ENCODE measurements at regions not wholly inside any gene's neighbourhood (a gene's known extent, or its start where the extent isn't known, plus 50 kb on each side); places are given as distances from the start of the nearest gene placed in this dataset.

DNA sequence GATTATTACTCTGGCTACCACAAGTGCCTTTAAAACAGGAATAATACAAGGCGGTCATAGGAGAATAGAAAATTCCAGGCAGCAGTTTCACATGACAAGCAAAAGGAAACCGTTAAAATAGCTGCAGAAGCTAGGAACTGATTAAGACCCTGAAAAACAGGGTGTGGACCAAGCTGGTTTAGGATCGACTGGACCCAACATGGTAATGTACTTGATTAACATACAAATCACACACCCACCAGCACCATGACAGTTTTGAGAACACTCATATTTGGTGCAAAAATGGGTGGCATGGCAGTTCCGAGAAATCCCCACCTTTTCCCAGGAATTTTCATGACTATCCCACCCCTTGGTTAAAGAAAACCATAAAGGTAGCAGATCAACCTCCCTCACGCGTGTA is 51.9 kb upstream of the TMEM163 start:
- Histone ChIP-seq H3K4me1 (peaks cover 3% of the 10 kb centered on the region; the same call in 1 of the 2 replicates), H3K27me3 (replicated peaks; ENCODE audit: control insufficient read depth, insufficient read depth, low read length) (no peaks in the 10 kb centered on the region), H3K36me3 (ENCODE audit: control insufficient read depth, insufficient read depth, low read length) (no peaks in the 10 kb centered on the region), H3K4me3 (ENCODE audit: low read depth, low read length) (no peak overlapping the region), H3K9me3 (no peaks in the 10 kb centered on the region)
- no peak for DNase-seq
- ChIA-PET POLR2A (no interaction called here), CTCF (no interaction called here)
- no peaks in the 10 kb centered on the region for H3K9me3 Mint-ChIP-seq (ENCODE audit: unreplicated experiment)
- H3K4me1 Mint-ChIP-seq (ENCODE audit: low read depth, unreplicated experiment), result no peaks in the 10 kb centered on the region
- BruUV-seq (replicated peaks), result no TSS peak
- TF ChIP-seq, protein P1, sequence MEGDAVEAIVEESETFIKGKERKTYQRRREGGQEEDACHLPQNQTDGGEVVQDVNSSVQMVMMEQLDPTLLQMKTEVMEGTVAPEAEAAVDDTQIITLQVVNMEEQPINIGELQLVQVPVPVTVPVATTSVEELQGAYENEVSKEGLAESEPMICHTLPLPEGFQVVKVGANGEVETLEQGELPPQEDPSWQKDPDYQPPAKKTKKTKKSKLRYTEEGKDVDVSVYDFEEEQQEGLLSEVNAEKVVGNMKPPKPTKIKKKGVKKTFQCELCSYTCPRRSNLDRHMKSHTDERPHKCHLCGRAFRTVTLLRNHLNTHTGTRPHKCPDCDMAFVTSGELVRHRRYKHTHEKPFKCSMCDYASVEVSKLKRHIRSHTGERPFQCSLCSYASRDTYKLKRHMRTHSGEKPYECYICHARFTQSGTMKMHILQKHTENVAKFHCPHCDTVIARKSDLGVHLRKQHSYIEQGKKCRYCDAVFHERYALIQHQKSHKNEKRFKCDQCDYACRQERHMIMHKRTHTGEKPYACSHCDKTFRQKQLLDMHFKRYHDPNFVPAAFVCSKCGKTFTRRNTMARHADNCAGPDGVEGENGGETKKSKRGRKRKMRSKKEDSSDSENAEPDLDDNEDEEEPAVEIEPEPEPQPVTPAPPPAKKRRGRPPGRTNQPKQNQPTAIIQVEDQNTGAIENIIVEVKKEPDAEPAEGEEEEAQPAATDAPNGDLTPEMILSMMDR (IDR thresholded peaks at IDR 0.05; ENCODE audit: insufficient read depth in 1 of 2, low read depth in 1 of 2, low read length in 1 of 2, severe bottlenecking in 1 of 2, unreplicated experiment in 1 of 2), result no peak
- H3K27ac Mint-ChIP-seq (ENCODE audit: unreplicated experiment), result no peak overlapping the region
- H3K27me3 Mint-ChIP-seq (ENCODE audit: insufficient read depth, unreplicated experiment), result no peaks in the 10 kb centered on the region
- intact Hi-C loops (cut with micrococcal nuclease; ENCODE audit: unreplicated experiment), result no loop called here
- H3K36me3 Mint-ChIP-seq (ENCODE audit: insufficient read depth, unreplicated experiment), result no peaks in the 10 kb centered on the region
- no peak overlapping the region for H3K4me3 Mint-ChIP-seq (ENCODE audit: unreplicated experiment)

DNA sequence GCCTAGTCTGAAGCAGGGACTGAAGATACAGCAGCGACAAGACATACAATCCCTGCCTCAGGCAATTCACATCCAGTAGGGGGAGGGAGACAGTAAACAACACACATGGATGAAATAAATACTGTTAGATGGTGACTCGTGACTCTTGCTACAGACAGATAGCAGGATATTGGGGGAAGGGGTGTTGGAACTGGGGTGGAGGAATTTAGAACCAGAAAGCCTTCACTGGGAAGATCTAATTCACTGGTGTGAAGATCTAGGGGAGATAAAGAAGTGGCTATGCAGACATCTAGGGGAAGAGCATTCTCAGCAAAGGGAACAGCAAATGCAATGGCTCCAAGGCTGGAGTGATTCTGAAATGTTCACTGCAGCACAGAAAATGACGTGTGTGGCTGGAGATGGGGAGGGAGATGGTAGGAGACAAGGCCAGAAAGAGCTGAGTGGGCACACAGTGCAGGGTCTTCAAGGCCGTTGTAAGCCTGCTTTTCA is 52.6 kb upstream of the TMEM163 start:
- no peak for DNase-seq
- intact Hi-C loops (cut with micrococcal nuclease; ENCODE audit: unreplicated experiment), result no loop called here
- no peak overlapping the region for H3K4me3 ChIP-seq (ENCODE audit: low read depth, low read length)
- no peaks in the 10 kb centered on the region for H3K36me3 ChIP-seq (ENCODE audit: control insufficient read depth, insufficient read depth, low read length)
- ChIA-PET POLR2A (no interaction called here), CTCF (no interaction called here)
- TF ChIP-seq, protein P1 (IDR thresholded peaks at IDR 0.05; ENCODE audit: insufficient read depth in 1 of 2, low read depth in 1 of 2, low read length in 1 of 2, severe bottlenecking in 1 of 2, unreplicated experiment in 1 of 2), result peak in 1 of 2 experiments; percentile 13
- H3K4me1 Mint-ChIP-seq (ENCODE audit: low read depth, unreplicated experiment), result no peaks in the 10 kb centered on the region
- no peak overlapping the region for H3K4me3 Mint-ChIP-seq (ENCODE audit: unreplicated experiment)
- no peaks in the 10 kb centered on the region for H3K9me3 Mint-ChIP-seq (ENCODE audit: unreplicated experiment)
- no peaks in the 10 kb centered on the region for H3K9me3 ChIP-seq
- BruUV-seq (replicated peaks), result no TSS peak
- peaks cover 3% of the 10 kb centered on the region; the same call in 1 of the 2 replicates for H3K4me1 ChIP-seq
- H3K27me3 Mint-ChIP-seq (ENCODE audit: insufficient read depth, unreplicated experiment), result no peaks in the 10 kb centered on the region
- H3K36me3 Mint-ChIP-seq (ENCODE audit: insufficient read depth, unreplicated experiment), result no peaks in the 10 kb centered on the region
- no peak overlapping the region for H3K27ac Mint-ChIP-seq (ENCODE audit: unreplicated experiment)
- no peaks in the 10 kb centered on the region for H3K27me3 ChIP-seq (replicated peaks; ENCODE audit: control insufficient read depth, insufficient read depth, low read length)

- BruUV-seq (replicated peaks), result no TSS peak
- intact Hi-C loops (cut with micrococcal nuclease; ENCODE audit: unreplicated experiment), result no loop called here
- Mint-ChIP-seq H3K36me3 (ENCODE audit: insufficient read depth, unreplicated experiment) (no peaks in the 10 kb centered on the region), H3K9me3 (ENCODE audit: unreplicated experiment) (no peaks in the 10 kb centered on the region), H3K27me3 (ENCODE audit: insufficient read depth, unreplicated experiment) (no peaks in the 10 kb centered on the region), H3K4me1 (ENCODE audit: low read depth, unreplicated experiment) (no peaks in the 10 kb centered on the region), H3K27ac (ENCODE audit: unreplicated experiment) (no peak overlapping the region), H3K4me3 (ENCODE audit: unreplicated experiment) (no peak overlapping the region)
- Histone ChIP-seq H3K27me3 (replicated peaks; ENCODE audit: control insufficient read depth, insufficient read depth, low read length) (no peaks in the 10 kb centered on the region), H3K9me3 (no peaks in the 10 kb centered on the region), H3K4me1 (peaks cover 3% of the 10 kb centered on the region; the same call in 1 of the 2 replicates), H3K36me3 (ENCODE audit: control insufficient read depth, insufficient read depth, low read length) (no peaks in the 10 kb centered on the region), H3K4me3 (ENCODE audit: low read depth, low read length) (no peak overlapping the region)
- ChIA-PET CTCF (no interaction called here), POLR2A (no interaction called here)
- TF ChIP-seq, protein P1 (IDR thresholded peaks at IDR 0.05; ENCODE audit: insufficient read depth in 1 of 2, low read depth in 1 of 2, low read length in 1 of 2, severe bottlenecking in 1 of 2, unreplicated experiment in 1 of 2), result no peak
- no peak for DNase-seq
Observed at GRCh38 chr2:134772493-134773169, 53.8 kb upstream of the TMEM163 start.
